ENCODE measurements at regions not wholly inside any gene's neighbourhood (a gene's known extent, or its start where the extent isn't known, plus 50 kb on each side); places are given as distances from the start of the nearest gene placed in this dataset.
"Not testable (repeated sequence)": the region's sequence is repeated elsewhere in the genome, so short reads cannot be mapped to it uniquely, and the experiment has no call there.

- no peak for DNase-seq
Measured at GRCh38 chr4:54843106-54843505, 185.3 kb downstream of the KIT start.

- no peak for DNase-seq
Measured at GRCh38 chr4:54842656-54843055, 184.9 kb downstream of the KIT start.

GRCh38 chr4:54842226-54842625 is 184.5 kb downstream of the KIT start:
- DNase-seq, result peak; percentile 11

- DNase-seq, result peak; percentile 78
Measured at GRCh38 chr4:54840992-54841768, 183.4 kb downstream of the KIT start.

GRCh38 chr4:54840430-54840829 is 182.7 kb downstream of the KIT start:
- DNase-seq, result peak; percentile 22

GRCh38 chr4:54838301-54838700 is 180.5 kb downstream of the KIT start:
- no peak for DNase-seq

- no peak for DNase-seq
Measured at GRCh38 chr4:54837576-54838140, 179.9 kb downstream of the KIT start.

GRCh38 chr4:54828361-54828760 is 170.6 kb downstream of the KIT start:
- DNase-seq, result not testable (repeated sequence)

GRCh38 chr4:54823616-54824015 is 165.9 kb downstream of the KIT start:
- DNase-seq, result no peak

- peak; percentile 83 for DNase-seq
Measured at GRCh38 chr4:54819034-54819433, 161.3 kb downstream of the KIT start.

GRCh38 chr4:54818481-54818880 is 160.7 kb downstream of the KIT start:
- DNase-seq, result no peak

GRCh38 chr4:54813674-54814073 is 155.9 kb downstream of the KIT start:
- no peak for DNase-seq

- DNase-seq, result no peak
Measured at GRCh38 chr4:54806351-54806750, 148.6 kb downstream of the KIT start.

GRCh38 chr4:54802336-54802735 is 144.6 kb downstream of the KIT start:
- no peak for DNase-seq

GRCh38 chr4:54800831-54801530 is 143.2 kb downstream of the KIT start:
- DNase-seq, result peak; percentile 56

GRCh38 chr4:54794579-54794978 is 136.8 kb downstream of the KIT start:
- no peak for DNase-seq

- DNase-seq, result peak; percentile 43
Measured at GRCh38 chr4:54793856-54794422, 136.2 kb downstream of the KIT start.
